Right lobe of liver (tissue), 6 donors: ENCODE measurements at regions not wholly inside any gene's neighbourhood (a gene's known extent, or its start where the extent isn't known, plus 50 kb on each side); places are given as distances from the start of the nearest gene placed in this dataset.

ENCODE experiments used
- ATAC-seq, 4 donors: fragments of 200-7000 bp; cut with Tn5 transposase; one replicate each; pipeline ENCODE4 v1.9.1; 2020; ENCODE audit warnings: mild to moderate bottlenecking in 4 of 4, moderate library complexity in 4 of 4
- DNase-seq, 3 donors: peaks; one replicate each; pipeline ENCODE4 v3.0.0-alpha.2; 2020
- H3K27ac ChIP-seq, 3 donors: fragments of 200-600 bp; one replicate each; pipeline ENCODE4 v1.8.0; 2022
- H3K27me3 ChIP-seq, 2 donors: fragments of 200-600 bp; one replicate each; pipeline ENCODE4 v1.8.0; 2022
- H3K36me3 ChIP-seq, 4 donors: fragments of 200-600 bp; sonication (generic) in 1 of 4; one replicate each; pipeline versions ENCODE4 v1.5.1 to v1.8.0; 2017 to 2022; ENCODE audit warnings: control low read depth in 1 of 4
- H3K4me1 ChIP-seq, 4 donors: fragments of 200-600 bp; sonication (generic) in 1 of 4; one replicate each; pipeline versions ENCODE4 v1.5.1 to v1.8.0; 2017 to 2022; ENCODE audit warnings: control low read depth in 1 of 4
- H3K4me3 ChIP-seq, 3 donors: fragments of 200-600 bp; one replicate each; pipeline ENCODE4 v1.8.0; 2022
- H3K9me3 ChIP-seq, 4 donors: fragments of 200-600 bp; sonication (generic) in 1 of 4; one replicate each; pipeline versions ENCODE4 v1.5.1 to v1.8.0; 2017 to 2022; ENCODE audit warnings: control low read depth in 1 of 4
- POLR2A ChIP-seq: fragments of 450-650 bp; IDR thresholded peaks from one replicate; pipeline ENCODE4 v1.6.1; 2017; ENCODE audit warnings: antibody characterized with exemption, mild to moderate bottlenecking
- WGBS: methylation state at CpG from one replicate; pipeline ENCODE4 v1.1.6; 2018; ENCODE audit warnings: low coverage, low lambda C conversion rate; ENCODE audit not compliant: insufficient coverage; ENCODE audit errors: missing lambda C conversion rate; 5-methylcytosine and 5-hydroxymethylcytosine counted together
- intact Hi-C, 2 donors: fragments of 100-400 bp; cut with DNase I; formaldehyde crosslinking; loops; one replicate each; pipeline versions ENCODE4 v1.11.2 to v1.14.1; 2022
- TF ChIP-seq, protein P1 (sequence below), 4 donors: fragments of 200-600 bp in 3 of 4; fragments of 450-650 bp in 1 of 4; IDR thresholded peaks; one replicate each; pipeline versions ENCODE4 v1.5.1 to v1.8.0; 2016 to 2022; ENCODE audit warnings: antibody characterized with exemption in 4 of 4, mild to moderate bottlenecking in 2 of 4
- donor health status: DM: no; HTN: yes; CAD: no.
- donor health status: DM: no; HTN: no; CAD: no.
- donor health status: DM: no; HTN: no; CAD: no.
- donor health status: DM: no; HTN: yes; CAD: no.
- donor health status: DM: no; HTN: yes; CAD: no.

GRCh38 chr2:60045456-60045855 lies 508.0 kb downstream of the BCL11A start:
- Histone ChIP-seq H3K9me3 (no peaks in the 10 kb centered on the region), H3K27ac (no peak overlapping the region), H3K4me3 (no peak overlapping the region), H3K36me3 (no peaks in the 10 kb centered on the region), H3K4me1 (no peaks in the 10 kb centered on the region), H3K27me3 (no peaks in the 10 kb centered on the region)
- TF ChIP-seq, protein P1, sequence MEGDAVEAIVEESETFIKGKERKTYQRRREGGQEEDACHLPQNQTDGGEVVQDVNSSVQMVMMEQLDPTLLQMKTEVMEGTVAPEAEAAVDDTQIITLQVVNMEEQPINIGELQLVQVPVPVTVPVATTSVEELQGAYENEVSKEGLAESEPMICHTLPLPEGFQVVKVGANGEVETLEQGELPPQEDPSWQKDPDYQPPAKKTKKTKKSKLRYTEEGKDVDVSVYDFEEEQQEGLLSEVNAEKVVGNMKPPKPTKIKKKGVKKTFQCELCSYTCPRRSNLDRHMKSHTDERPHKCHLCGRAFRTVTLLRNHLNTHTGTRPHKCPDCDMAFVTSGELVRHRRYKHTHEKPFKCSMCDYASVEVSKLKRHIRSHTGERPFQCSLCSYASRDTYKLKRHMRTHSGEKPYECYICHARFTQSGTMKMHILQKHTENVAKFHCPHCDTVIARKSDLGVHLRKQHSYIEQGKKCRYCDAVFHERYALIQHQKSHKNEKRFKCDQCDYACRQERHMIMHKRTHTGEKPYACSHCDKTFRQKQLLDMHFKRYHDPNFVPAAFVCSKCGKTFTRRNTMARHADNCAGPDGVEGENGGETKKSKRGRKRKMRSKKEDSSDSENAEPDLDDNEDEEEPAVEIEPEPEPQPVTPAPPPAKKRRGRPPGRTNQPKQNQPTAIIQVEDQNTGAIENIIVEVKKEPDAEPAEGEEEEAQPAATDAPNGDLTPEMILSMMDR (IDR thresholded peaks at IDR 0.05) = no peak
- TF ChIP-seq POLR2A = no peak
- 59% methylated on average over 1 of the region's 1 CpG for WGBS
- no peak for ATAC-seq
- DNase-seq = no peak
- intact Hi-C loops = no loop called here

DNA sequence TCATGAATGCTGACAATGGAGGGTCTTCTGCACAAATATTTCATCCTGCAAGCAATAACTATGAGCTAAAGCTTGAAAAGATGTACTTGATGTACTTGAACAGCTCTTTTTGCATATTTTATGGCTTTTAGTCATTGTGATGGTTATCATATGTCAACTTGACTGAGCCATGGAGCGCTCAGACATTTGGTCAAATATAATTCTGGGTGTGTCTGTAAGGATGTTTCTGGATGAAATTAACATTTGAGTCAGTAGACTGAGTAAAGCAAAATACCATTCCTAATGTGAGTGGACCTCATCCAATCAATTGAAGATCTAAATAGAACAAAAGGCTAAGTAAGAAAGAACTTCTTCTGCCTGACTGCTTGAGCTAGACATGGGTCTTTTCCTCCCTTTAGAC lies 509.0 kb downstream of the BCL11A start:
- no peaks in the 10 kb centered on the region for H3K36me3 ChIP-seq
- H3K27me3 ChIP-seq = no peaks in the 10 kb centered on the region
- no peak for DNase-seq
- no peaks in the 10 kb centered on the region for H3K9me3 ChIP-seq
- H3K4me3 ChIP-seq = no peak overlapping the region
- H3K27ac ChIP-seq = no peak overlapping the region
- WGBS = 92% methylated on average over 1 of the region's 1 CpG
- ATAC-seq = no peak
- intact Hi-C loops = no loop called here
- H3K4me1 ChIP-seq = no peaks in the 10 kb centered on the region
- no peak for TF ChIP-seq POLR2A
- TF ChIP-seq, protein P1 (IDR thresholded peaks at IDR 0.05) = no peak

DNA sequence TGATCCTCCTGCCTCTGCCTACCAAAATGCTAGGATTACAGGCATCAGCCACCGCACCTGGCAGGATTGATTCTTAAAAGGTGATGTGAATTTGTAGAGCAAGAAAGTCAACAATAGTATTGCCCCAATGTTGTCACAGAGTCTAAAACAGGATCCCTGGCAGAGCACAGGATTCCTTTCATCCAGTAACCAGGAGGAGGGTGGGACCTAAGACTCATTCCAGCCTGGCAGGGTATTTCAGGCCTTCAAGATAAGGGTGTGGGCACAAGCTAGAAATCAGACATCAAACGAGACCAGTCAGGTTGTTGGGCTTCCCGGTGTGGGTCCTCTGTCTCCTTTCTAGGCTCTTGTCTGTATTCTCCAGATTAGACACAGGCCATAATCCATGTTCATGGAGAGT lies 511.4 kb downstream of the BCL11A start:
- H3K27ac ChIP-seq = no peak overlapping the region
- intact Hi-C loops = no loop called here
- 60% methylated on average over 1 of the region's 3 CpGs for whole genome bisulfite sequencing
- H3K36me3 ChIP-seq = no peaks in the 10 kb centered on the region
- no peak overlapping the region for H3K4me3 ChIP-seq
- ATAC-seq (no peak), DNase-seq (no peak)
- no peaks in the 10 kb centered on the region for H3K4me1 ChIP-seq
- H3K9me3 ChIP-seq = no peaks in the 10 kb centered on the region
- no peaks in the 10 kb centered on the region for H3K27me3 ChIP-seq
- TF ChIP-seq, protein P1 (IDR thresholded peaks at IDR 0.05) = no peak
- no peak for TF ChIP-seq POLR2A

DNA sequence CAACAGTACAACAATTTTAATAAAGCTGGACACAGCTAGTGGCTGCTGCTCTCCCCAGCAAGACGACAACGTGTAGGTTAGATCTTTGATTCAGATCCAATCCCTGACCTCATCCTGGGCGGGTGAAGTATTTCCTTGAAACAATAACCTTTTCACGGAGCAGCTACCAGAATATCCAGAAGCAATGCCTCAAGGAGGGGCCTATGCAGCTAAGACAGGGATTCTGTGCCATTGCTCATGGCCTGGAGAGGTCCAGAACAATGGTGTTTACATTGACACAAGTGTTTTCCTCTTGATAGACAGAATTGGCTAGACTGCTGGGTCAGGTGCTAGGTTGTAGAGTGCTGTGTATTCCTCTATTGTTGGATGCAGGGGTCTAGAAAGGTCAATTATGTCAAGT lies 520.1 kb downstream of the BCL11A start:
- intact Hi-C loops = no loop called here
- ATAC-seq (no peak), DNase-seq (no peak)
- 63% methylated on average over 4 of the region's 4 CpGs for WGBS
- H3K27me3 ChIP-seq = no peaks in the 10 kb centered on the region
- no peaks in the 10 kb centered on the region for H3K4me1 ChIP-seq
- H3K9me3 ChIP-seq = no peaks in the 10 kb centered on the region
- no peaks in the 10 kb centered on the region for H3K36me3 ChIP-seq
- no peak overlapping the region for H3K4me3 ChIP-seq
- TF ChIP-seq, protein P1 (IDR thresholded peaks at IDR 0.05) = no peak
- no peak for TF ChIP-seq POLR2A
- no peak overlapping the region for H3K27ac ChIP-seq

GRCh38 chr2:60029566-60029883 lies 523.9 kb downstream of the BCL11A start:
- Histone ChIP-seq H3K9me3 (no peaks in the 10 kb centered on the region), H3K4me1 (no peaks in the 10 kb centered on the region), H3K27me3 (no peaks in the 10 kb centered on the region), H3K4me3 (no peak overlapping the region), H3K36me3 (no peaks in the 10 kb centered on the region), H3K27ac (no peak overlapping the region)
- WGBS = 22% methylated on average over 1 of the region's 1 CpG
- ATAC-seq (no peak), DNase-seq (no peak)
- TF ChIP-seq, protein P1 (IDR thresholded peaks at IDR 0.05) = no peak
- TF ChIP-seq POLR2A = no peak
- intact Hi-C loops = no loop called here
